ENCODE measurements at regions not wholly inside any gene's neighbourhood (a gene's known extent, or its start where the extent isn't known, plus 50 kb on each side); places are given as distances from the start of the nearest gene placed in this dataset.

- H3F3A ChIP-seq (replicated peaks; ENCODE audit: insufficient read depth), result no peaks in the 10 kb centered on the region
- CTCF ChIA-PET, result interaction anchor here (1.1 kb wide), 1 partner anchor 496 kb away, joined by 3 read pairs; no protein-coding TSS in a partner anchor
- no peaks in the 10 kb centered on the region for H3K9me3 ChIP-seq
- no peak overlapping the region for H3K4me2 ChIP-seq
- no peaks in the 10 kb centered on the region for H3K27me3 ChIP-seq (ENCODE audit: insufficient read depth)
- 90% methylated on average over 3 of the region's 3 CpGs for WGBS (ENCODE audit: low lambda C conversion rate)
- no peak overlapping the region for H3K9ac ChIP-seq
- H3K36me3 ChIP-seq (replicated peaks in 1 of 2; ENCODE audit: control insufficient read depth in 1 of 2, insufficient read depth in 2 of 2, low read length in 1 of 2), result no peaks in the 10 kb centered on the region
- H4K20me1 ChIP-seq (ENCODE audit: insufficient read depth), result no peaks in the 10 kb centered on the region
- H3K4me3 ChIP-seq (ENCODE audit: low read depth in 2 of 2, low read length in 1 of 2), result no peak overlapping the region
- no peaks in the 10 kb centered on the region for H3K79me2 ChIP-seq (ENCODE audit: insufficient read depth)
- 0 out of 4 replicates have a peak, but pooled peaks cover 0 to 8% of the 10 kb centered on the region in 2 experiments for H3K4me1 ChIP-seq (ENCODE audit: control insufficient read depth in 1 of 2, insufficient read depth in 2 of 2, low read depth in 1 of 2, low read length in 1 of 2)
- no peak for DNase-seq
- no peak overlapping the region for H3K27ac ChIP-seq (ENCODE audit: low read depth in 2 of 2, low read length in 1 of 2)
- H2AFZ ChIP-seq (ENCODE audit: low read depth), result no peak overlapping the region
- TF ChIP-seq, protein P1, sequence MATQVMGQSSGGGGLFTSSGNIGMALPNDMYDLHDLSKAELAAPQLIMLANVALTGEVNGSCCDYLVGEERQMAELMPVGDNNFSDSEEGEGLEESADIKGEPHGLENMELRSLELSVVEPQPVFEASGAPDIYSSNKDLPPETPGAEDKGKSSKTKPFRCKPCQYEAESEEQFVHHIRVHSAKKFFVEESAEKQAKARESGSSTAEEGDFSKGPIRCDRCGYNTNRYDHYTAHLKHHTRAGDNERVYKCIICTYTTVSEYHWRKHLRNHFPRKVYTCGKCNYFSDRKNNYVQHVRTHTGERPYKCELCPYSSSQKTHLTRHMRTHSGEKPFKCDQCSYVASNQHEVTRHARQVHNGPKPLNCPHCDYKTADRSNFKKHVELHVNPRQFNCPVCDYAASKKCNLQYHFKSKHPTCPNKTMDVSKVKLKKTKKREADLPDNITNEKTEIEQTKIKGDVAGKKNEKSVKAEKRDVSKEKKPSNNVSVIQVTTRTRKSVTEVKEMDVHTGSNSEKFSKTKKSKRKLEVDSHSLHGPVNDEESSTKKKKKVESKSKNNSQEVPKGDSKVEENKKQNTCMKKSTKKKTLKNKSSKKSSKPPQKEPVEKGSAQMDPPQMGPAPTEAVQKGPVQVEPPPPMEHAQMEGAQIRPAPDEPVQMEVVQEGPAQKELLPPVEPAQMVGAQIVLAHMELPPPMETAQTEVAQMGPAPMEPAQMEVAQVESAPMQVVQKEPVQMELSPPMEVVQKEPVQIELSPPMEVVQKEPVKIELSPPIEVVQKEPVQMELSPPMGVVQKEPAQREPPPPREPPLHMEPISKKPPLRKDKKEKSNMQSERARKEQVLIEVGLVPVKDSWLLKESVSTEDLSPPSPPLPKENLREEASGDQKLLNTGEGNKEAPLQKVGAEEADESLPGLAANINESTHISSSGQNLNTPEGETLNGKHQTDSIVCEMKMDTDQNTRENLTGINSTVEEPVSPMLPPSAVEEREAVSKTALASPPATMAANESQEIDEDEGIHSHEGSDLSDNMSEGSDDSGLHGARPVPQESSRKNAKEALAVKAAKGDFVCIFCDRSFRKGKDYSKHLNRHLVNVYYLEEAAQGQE (IDR thresholded peaks at IDR 0.05; ENCODE audit: low read depth, low read length), result no peak
- no peak for TF ChIP-seq ELF1 (IDR thresholded peaks at IDR 0.05)
- TF ChIP-seq IRF3 (IDR thresholded peaks at IDR 0.05; ENCODE audit: low read depth, low read length), result no peak
- POLR2A ChIA-PET, result no interaction called here
- no peaks in the 10 kb centered on the region for H3K9me2 ChIP-seq
Observed at GRCh38 chr12:45666396-45666795, 63.1 kb upstream of the ARID2 start.

DNA sequence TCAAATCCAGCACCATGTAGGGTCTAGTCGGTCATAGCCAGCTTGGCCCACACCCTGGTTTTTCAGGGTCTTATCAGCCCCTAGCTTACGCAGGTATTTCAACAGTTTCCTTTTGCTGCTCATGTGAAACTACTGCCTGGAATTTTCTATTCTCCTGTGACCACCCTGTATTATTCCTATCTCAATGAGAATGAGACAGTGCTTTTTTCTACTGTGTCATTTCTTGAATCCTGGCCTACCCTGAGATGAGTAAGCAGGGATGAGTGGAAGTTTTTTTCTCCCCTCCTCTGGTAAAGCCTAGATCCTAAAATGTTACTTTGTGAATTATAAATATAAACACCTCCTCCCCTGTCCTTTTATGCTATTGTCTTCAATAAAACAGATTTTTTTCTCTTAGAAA lies 62.7 kb upstream of the ARID2 start:
- ChIA-PET POLR2A (no interaction called here), CTCF (no interaction called here)
- no peak overlapping the region; the same call in 1 of the 2 replicates for H2AFZ ChIP-seq (ENCODE audit: low read depth)
- H3K9me2 ChIP-seq, result no peaks in the 10 kb centered on the region
- H3K79me2 ChIP-seq (ENCODE audit: insufficient read depth), result no peaks in the 10 kb centered on the region
- 87% methylated on average over 2 of the region's 2 CpGs for WGBS (ENCODE audit: low lambda C conversion rate)
- TF ChIP-seq SIN3A (IDR thresholded peaks at IDR 0.05; ENCODE audit: borderline replicate concordance, low read depth, low read length) (no peak), NRF1 (IDR thresholded peaks at IDR 0.05; ENCODE audit: low read depth, low read length) (no peak), FOSL2 (IDR thresholded peaks at IDR 0.05; ENCODE audit: borderline replicate concordance, low read depth) (no peak), CTCF (IDR thresholded peaks at IDR 0.05) (no peak), FOXJ3 (CRISPR knock-in tag; IDR thresholded peaks at IDR 0.05) (no peak), EP300 (IDR thresholded peaks at IDR 0.05; ENCODE audit: borderline replicate concordance in 1 of 2, low read depth in 1 of 2, low read length in 1 of 2) (no peak), MXI1 (IDR thresholded peaks at IDR 0.05; ENCODE audit: low read depth, low read length) (no peak), MEF2A (IDR thresholded peaks at IDR 0.05; ENCODE audit: borderline replicate concordance, low read depth) (no peak), ELF1 (IDR thresholded peaks at IDR 0.05) (no peak), TAF1 (IDR thresholded peaks at IDR 0.05; ENCODE audit: borderline replicate concordance, low read depth, low read length) (no peak), TCF12 (IDR thresholded peaks at IDR 0.05) (no peak), RXRA (IDR thresholded peaks at IDR 0.05; ENCODE audit: borderline replicate concordance, low read depth) (no peak), FOXM1 (IDR thresholded peaks at IDR 0.05; ENCODE audit: low read depth) (no peak)
- no peak for DNase-seq
- H3K27ac ChIP-seq (ENCODE audit: low read depth in 2 of 2, low read length in 1 of 2), result no peak overlapping the region
- H3F3A ChIP-seq (replicated peaks; ENCODE audit: insufficient read depth), result no peaks in the 10 kb centered on the region
- no peaks in the 10 kb centered on the region for H3K9me3 ChIP-seq
- H3K9ac ChIP-seq, result no peak overlapping the region
- 0 out of 4 replicates have a peak, but pooled peaks cover 0 to 8% of the 10 kb centered on the region in 2 experiments for H3K4me1 ChIP-seq (ENCODE audit: control insufficient read depth in 1 of 2, insufficient read depth in 2 of 2, low read depth in 1 of 2, low read length in 1 of 2)
- H4K20me1 ChIP-seq (ENCODE audit: insufficient read depth), result no peaks in the 10 kb centered on the region
- H3K36me3 ChIP-seq (replicated peaks in 1 of 2; ENCODE audit: control insufficient read depth in 1 of 2, insufficient read depth in 2 of 2, low read length in 1 of 2), result no peaks in the 10 kb centered on the region
- H3K4me3 ChIP-seq (ENCODE audit: low read depth in 2 of 2, low read length in 1 of 2), result no peak overlapping the region
- no peak overlapping the region for H3K4me2 ChIP-seq
- H3K27me3 ChIP-seq (ENCODE audit: insufficient read depth), result no peaks in the 10 kb centered on the region

Data from SK-N-SH (cell line).